ENCODE measurements at regions not wholly inside any gene's neighbourhood (a gene's known extent, or its start where the extent isn't known, plus 50 kb on each side); places are given as distances from the start of the nearest gene placed in this dataset.

DNA sequence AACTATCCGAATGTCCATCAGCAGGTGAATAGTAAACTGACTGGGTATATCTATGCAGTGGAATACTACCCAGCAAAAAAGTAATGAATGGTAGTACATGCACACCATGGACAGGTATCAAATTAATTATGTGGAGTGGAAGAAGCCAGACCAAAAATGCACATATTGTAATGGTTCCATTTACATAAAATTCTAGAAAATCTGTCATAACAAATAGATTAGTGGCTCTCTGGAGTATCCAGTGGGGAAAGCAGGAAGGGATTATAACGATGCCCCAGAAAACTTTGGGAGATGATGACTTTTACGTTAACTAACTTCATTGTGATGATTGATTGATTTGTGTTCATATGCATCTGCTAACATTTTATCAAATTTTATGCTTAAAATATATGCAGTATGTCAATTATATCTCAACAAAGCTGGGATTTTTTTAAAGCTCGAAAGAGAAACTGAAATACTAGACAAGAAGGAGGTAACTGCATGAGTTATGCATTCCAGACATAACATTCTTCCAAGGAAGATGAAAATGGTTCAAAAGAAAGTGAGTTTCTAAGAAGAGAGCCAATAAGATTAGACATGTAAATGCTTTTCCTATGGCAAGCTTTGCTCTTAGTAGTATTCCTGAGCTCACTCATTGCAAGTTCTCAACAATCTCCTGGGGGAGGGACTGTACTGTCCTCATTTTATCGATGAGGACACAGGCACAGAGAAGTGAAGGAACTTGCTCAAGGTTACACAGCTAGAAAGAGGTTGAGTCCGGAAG is 58.6 kb upstream of the MSX1 start:
- TF ChIP-seq, protein P1, sequence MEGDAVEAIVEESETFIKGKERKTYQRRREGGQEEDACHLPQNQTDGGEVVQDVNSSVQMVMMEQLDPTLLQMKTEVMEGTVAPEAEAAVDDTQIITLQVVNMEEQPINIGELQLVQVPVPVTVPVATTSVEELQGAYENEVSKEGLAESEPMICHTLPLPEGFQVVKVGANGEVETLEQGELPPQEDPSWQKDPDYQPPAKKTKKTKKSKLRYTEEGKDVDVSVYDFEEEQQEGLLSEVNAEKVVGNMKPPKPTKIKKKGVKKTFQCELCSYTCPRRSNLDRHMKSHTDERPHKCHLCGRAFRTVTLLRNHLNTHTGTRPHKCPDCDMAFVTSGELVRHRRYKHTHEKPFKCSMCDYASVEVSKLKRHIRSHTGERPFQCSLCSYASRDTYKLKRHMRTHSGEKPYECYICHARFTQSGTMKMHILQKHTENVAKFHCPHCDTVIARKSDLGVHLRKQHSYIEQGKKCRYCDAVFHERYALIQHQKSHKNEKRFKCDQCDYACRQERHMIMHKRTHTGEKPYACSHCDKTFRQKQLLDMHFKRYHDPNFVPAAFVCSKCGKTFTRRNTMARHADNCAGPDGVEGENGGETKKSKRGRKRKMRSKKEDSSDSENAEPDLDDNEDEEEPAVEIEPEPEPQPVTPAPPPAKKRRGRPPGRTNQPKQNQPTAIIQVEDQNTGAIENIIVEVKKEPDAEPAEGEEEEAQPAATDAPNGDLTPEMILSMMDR (IDR thresholded peaks at IDR 0.05), result no peak
- no peak for TF ChIP-seq POLR2A (IDR thresholded peaks at IDR 0.05)

Measured in body of pancreas (tissue), 4 donors.